K562 (cell line): ENCODE measurements at regions not wholly inside any gene's neighbourhood (a gene's known extent, or its start where the extent isn't known, plus 50 kb on each side); places are given as distances from the start of the nearest gene placed in this dataset.

Source experiments
- ATAC-seq: fragments of 200-7000 bp; cut with Tn5 transposase; 3 replicates; pipeline ENCODE4 v1.9.1; 2020; ENCODE audit warnings: moderate library complexity
- BruUV-seq: library from RNA; stranded (reverse); fragments of 400-500 nt; replicated peaks from 2 replicates; lab custom pipeline; 2021; lab: Mats Ljungman, UMichigan
- CTCF ChIA-PET: fragments of 300-600 bp; formaldehyde crosslinking; extraction: SDS; loops from one replicate; lab custom pipeline; 2021; ENCODE audit warnings: low intra/inter-chr PET ratio; lab: Yijun Ruan, JAX
- POLR2A ChIA-PET: fragments of 300-600, 350-650 bp; sonication (Branson Sonifier 250); formaldehyde crosslinking; extraction: SDS; loops from one replicate; lab custom pipeline; 2021; ENCODE audit warnings: antibody characterized with exemption, inconsistent platforms; lab: Yijun Ruan, JAX
- DNase-seq, 4 experiments: peaks; one replicate each; pipeline versions ENCODE4 v3.0.0 to v3.0.0-alpha.2; 2011 to 2018; ENCODE audit warnings: low spot score in 3 of 4, mixed read lengths in 3 of 4; ENCODE audit errors: extremely low read depth in 1 of 4
- FAIRE-seq: peaks from 2 replicates; lab custom pipeline; 2011; peaks lifted over from hg19 to GRCh38; lab: Jason Lieb, UNC
- H2AFZ ChIP-seq: 2 replicates; pipeline ENCODE4 v1.6.0; 2011; ENCODE audit warnings: low read depth, low read length, control low read depth, inconsistent platforms
- H3K27ac ChIP-seq: fragments of 200-600 bp; 3 replicates; pipeline ENCODE4 v1.8.0; 2011; ENCODE audit warnings: low read depth, mild to moderate bottlenecking, control low read depth, inconsistent platforms, low read length, moderate library complexity, mixed read lengths; ENCODE audit errors: extremely low read depth
- H3K27me3 ChIP-seq, 2 experiments: fragments of 300-600 bp in 1 of 2; 2 replicates in 1 of 2; 3 replicates in 1 of 2; pipeline versions ENCODE4 v1.6.0 to v1.8.0; 2011; ENCODE audit warnings: inconsistent platforms in 2 of 2, low read length in 2 of 2, mild to moderate bottlenecking in 1 of 2, mixed read lengths in 1 of 2, moderate library complexity in 1 of 2; ENCODE audit not compliant: control insufficient read depth in 2 of 2, insufficient read depth in 2 of 2
- H3K36me3 ChIP-seq: fragments of 300-600 bp; 3 replicates; pipeline ENCODE4 v1.8.0; 2011; ENCODE audit warnings: mild to moderate bottlenecking, low read length, inconsistent platforms; ENCODE audit not compliant: control insufficient read depth, insufficient read depth
- H3K4me1 ChIP-seq, 2 experiments: fragments of 200-600 bp in 1 of 2; replicated peaks in 1 of 2; 2 replicates in 1 of 2; 3 replicates in 1 of 2; pipeline versions ENCODE4 v1.5.1 to v1.8.0; 2011; ENCODE audit warnings: inconsistent platforms in 2 of 2, low read length in 2 of 2, mild to moderate bottlenecking in 1 of 2, mixed read lengths in 1 of 2, moderate library complexity in 1 of 2; ENCODE audit not compliant: control insufficient read depth in 2 of 2, insufficient read depth in 2 of 2
- H3K4me2 ChIP-seq: 2 replicates; pipeline ENCODE4 v1.6.1; 2011; ENCODE audit warnings: low read length, control low read depth, inconsistent platforms, mixed read lengths; ENCODE audit not compliant: insufficient read depth
- H3K4me3 ChIP-seq: fragments of 200-600 bp; sonication (generic), shearing (Covaris generic); 2 replicates; pipeline ENCODE4 v1.5.1; 2016; ENCODE audit warnings: control low read depth, inconsistent platforms
- H3K79me2 ChIP-seq: fragments of 200-600 bp; 3 replicates; pipeline ENCODE4 v1.8.0; 2011; ENCODE audit warnings: low read length, inconsistent platforms; ENCODE audit not compliant: control insufficient read depth, insufficient read depth
- H3K9ac ChIP-seq, 2 experiments: 2 replicates each; pipeline versions ENCODE4 v1.6.0 to v1.6.1; 2011; ENCODE audit warnings: low read depth in 2 of 2, low read length in 2 of 2, control low read depth in 1 of 2, inconsistent platforms in 1 of 2, mild to moderate bottlenecking in 1 of 2, mixed read lengths in 1 of 2; ENCODE audit not compliant: insufficient read depth in 1 of 2
- H3K9me1 ChIP-seq: one replicate; pipeline ENCODE4 v1.6.0; 2011; ENCODE audit warnings: inconsistent platforms, mild to moderate bottlenecking, low read length, moderate library complexity; ENCODE audit not compliant: control insufficient read depth, insufficient read depth
- H3K9me3 ChIP-seq: replicated peaks from 2 replicates; pipeline ENCODE4 v1.5.1; 2011; ENCODE audit warnings: low read depth, low read length, inconsistent platforms; ENCODE audit not compliant: control insufficient read depth, insufficient read depth
- H4K20me1 ChIP-seq: replicated peaks from 2 replicates; pipeline ENCODE4 v1.6.1; 2011; ENCODE audit warnings: low read length, inconsistent platforms, mixed read lengths; ENCODE audit not compliant: control insufficient read depth, insufficient read depth
- BACH1 ChIP-seq: fragments of 200-800 bp; sonication (Bioruptor generic); IDR thresholded peaks from 2 replicates; pipeline ENCODE4 v1.6.1; 2016; ENCODE audit warnings: missing genetic modification characterization, missing compliant biosample characterization
- CC2D1A ChIP-seq: fragments of 450-650 bp; IDR thresholded peaks from 2 replicates; pipeline ENCODE4 v1.6.1; 2017; ENCODE audit warnings: mild to moderate bottlenecking
- COPS2 ChIP-seq: fragments of 450-650 bp; conservative IDR thresholded peaks from 2 replicates; pipeline ENCODE4 v1.6.1; 2016; ENCODE audit warnings: mild to moderate bottlenecking, moderate library complexity
- CREBBP ChIP-seq: IDR thresholded peaks from one replicate; pipeline ENCODE4 v1.6.1; 2012; ENCODE audit warnings: low read depth, mild to moderate bottlenecking, control low read depth, inconsistent platforms, low read length
- ESRRB ChIP-seq: fragments of 250-450 bp; sonication (Bioruptor Pico); IDR thresholded peaks from 2 replicates; pipeline ENCODE4 v1.5.0; 2020; ENCODE audit warnings: mild to moderate bottlenecking, moderate library complexity, borderline replicate concordance
- EWSR1 ChIP-seq: fragments of 450-650 bp; IDR thresholded peaks from 2 replicates; pipeline ENCODE4 v1.6.1; 2018; ENCODE audit warnings: borderline replicate concordance, mild to moderate bottlenecking, low read depth, moderate library complexity; ENCODE audit not compliant: partially characterized antibody
- HSF4 ChIP-seq: fragments of 250-450 bp; sonication (Bioruptor Pico); IDR thresholded peaks from 2 replicates; pipeline ENCODE4 v2.1.2; 2022; ENCODE audit warnings: mild to moderate bottlenecking, moderate library complexity, borderline replicate concordance
- ILK ChIP-seq: fragments of 450-650 bp; IDR thresholded peaks from 2 replicates; pipeline ENCODE4 v1.6.1; 2016; ENCODE audit warnings: missing genetic modification characterization, low read depth, mild to moderate bottlenecking, missing compliant biosample characterization, moderate library complexity, borderline replicate concordance
- NEUROD1 ChIP-seq: fragments of 150-350 bp; IDR thresholded peaks from 2 replicates; pipeline ENCODE4 v1.6.1; 2014; ENCODE audit warnings: borderline replicate concordance, low read length, low read depth; ENCODE audit not compliant: partially characterized antibody
- PRMT5 ChIP-seq: sonication (generic); formaldehyde crosslinking; IDR thresholded peaks from 2 replicates; pipeline ENCODE4 v1.5.0; 2020; ENCODE audit warnings: missing genetic modification reagents
- SAFB2 ChIP-seq: fragments of 200-400 bp; formaldehyde crosslinking; IDR thresholded peaks from 2 replicates; pipeline ENCODE4 v1.6.1; 2018; ENCODE audit warnings: borderline replicate concordance, low read length, low read depth, moderate library complexity; ENCODE audit not compliant: severe bottlenecking
- SAP30 ChIP-seq: fragments of 200-600 bp; sonication (generic); IDR thresholded peaks from 2 replicates; pipeline ENCODE4 v1.6.1; 2012; ENCODE audit warnings: borderline replicate concordance, low read depth, mild to moderate bottlenecking, moderate library complexity, low read length, control low read depth, inconsistent platforms; ENCODE audit not compliant: insufficient read depth, poor library complexity, severe bottlenecking
- SRSF7 ChIP-seq: fragments of 200-400 bp; formaldehyde crosslinking; optimal IDR thresholded peaks from 2 replicates; pipeline ENCODE3; 2017; ENCODE audit warnings: mild to moderate bottlenecking, low read depth, low read length
- THAP7 ChIP-seq: fragments of 250-450 bp; sonication (Bioruptor Pico); IDR thresholded peaks from 2 replicates; pipeline ENCODE4 v1.5.0; 2021
- ZBTB2 ChIP-seq: fragments of 450-650 bp; IDR thresholded peaks from 2 replicates; pipeline ENCODE4 v1.6.1; 2016; ENCODE audit warnings: antibody characterized with exemption
- ZNF124 ChIP-seq: sonication (generic); formaldehyde crosslinking; IDR thresholded peaks from 2 replicates; pipeline ENCODE4 v1.8.1; 2022; ENCODE audit warnings: missing genetic modification reagents
- ZNF174 ChIP-seq: fragments of 250-450 bp; sonication (Bioruptor Pico); IDR thresholded peaks from 2 replicates; pipeline ENCODE4 v1.4.0; 2020; ENCODE audit warnings: mild to moderate bottlenecking
- ZNF518B ChIP-seq: fragments of 250-450 bp; sonication (Bioruptor Pico); IDR thresholded peaks from 2 replicates; pipeline ENCODE4 v1.5.0; 2021; ENCODE audit warnings: mild to moderate bottlenecking, moderate library complexity
- WGBS: fragments of 100-300 bp; shearing (Covaris generic); methylation state at CpG from one replicate; pipeline ENCODE4 v1.1.6; 2016; ENCODE audit warnings: low coverage, mixed read lengths; ENCODE audit not compliant: insufficient coverage; ENCODE audit errors: missing lambda C conversion rate; 5-methylcytosine and 5-hydroxymethylcytosine counted together
- in situ Hi-C: fragments of 300-500 bp; cut with MboI; formaldehyde crosslinking; loops from 4 replicates; pipeline ENCODE4 v1.15.0; 2018; ENCODE audit warnings: inconsistent platforms, mixed read lengths
- intact Hi-C: fragments of 100-400 bp; cut with micrococcal nuclease; formaldehyde crosslinking; loops from 2 replicates; pipeline ENCODE4 v1.14.2; 2022

- TF ChIP-seq ZBTB2 (no peak), COPS2 (no peak), ZNF174 (CRISPR knock-in tag) (no peak), BACH1 (tag) (no peak), SAP30 (no peak)
- TF ChIP-seq, all 486 proteins: peak for 0
Measured at GRCh38 chr12:40505327-40505726, 186.9 kb upstream of the CNTN1 start (continued).

- CTCF ChIA-PET = no interaction called here
- Histone ChIP-seq H3K36me3 (no peaks in the 10 kb centered on the region), H3K27me3 (no peaks in the 10 kb centered on the region), H3K79me2 (no peaks in the 10 kb centered on the region), H3K27ac (no peak overlapping the region), H3K9me1 (no peaks in the 10 kb centered on the region), H3K4me1 (no peaks in the 10 kb centered on the region), H4K20me1 (no peaks in the 10 kb centered on the region), H3K4me3 (no peak overlapping the region), H3K4me2 (no peak overlapping the region), H3K9me3 (no peaks in the 10 kb centered on the region), H3K9ac (no peak overlapping the region), H2AFZ (no peak overlapping the region)
- FAIRE-seq (no peak), DNase-seq (no peak), ATAC-seq (no peak)
- intact Hi-C loops (no loop called here), in situ Hi-C loops (no loop called here)
- BruUV-seq = no TSS peak
- WGBS = 6% methylated on average over 1 of the region's 1 CpG
- POLR2A ChIA-PET = no interaction called here
- no peak for TF ChIP-seq NEUROD1
- no peak for TF ChIP-seq CREBBP
- TF ChIP-seq ESRRB (CRISPR knock-in tag) = no peak
- TF ChIP-seq ILK (tag) = no peak
- no peak for TF ChIP-seq THAP7 (CRISPR knock-in tag)
- no peak for TF ChIP-seq SRSF7
- no peak for TF ChIP-seq ZNF518B (CRISPR knock-in tag)
- TF ChIP-seq SAFB2 = no peak
- TF ChIP-seq PRMT5 (CRISPR knock-in tag) = no peak
- TF ChIP-seq CC2D1A = no peak
- no peak for TF ChIP-seq ZNF124 (CRISPR knock-in tag)
- no peak for TF ChIP-seq HSF4
- TF ChIP-seq EWSR1 = no peak
Measured at GRCh38 chr12:40508421-40508820, 183.8 kb upstream of the CNTN1 start.
